Left lung (tissue), 4 donors: ENCODE measurements at regions not wholly inside any gene's neighbourhood (a gene's known extent, or its start where the extent isn't known, plus 50 kb on each side); places are given as distances from the start of the nearest gene placed in this dataset.

Experiments
- ATAC-seq: fragments of 200-7000 bp; cut with Tn5 transposase; one replicate; pipeline ENCODE4 v1.9.1; 2020; ENCODE audit warnings: moderate library complexity
- DNase-seq, 4 donors: peaks; one replicate each; pipeline ENCODE4 v3.0.0-alpha.2; 2013 to 2020
- H3K27ac ChIP-seq, 2 donors: fragments of 200-600 bp; sonication (generic) in 1 of 2; one replicate each; pipeline versions ENCODE4 v1.5.0 to v1.8.0; 2020 to 2021
- H3K27me3 ChIP-seq, 2 donors: fragments of 200-600 bp; sonication (generic) in 1 of 2; one replicate each; pipeline versions ENCODE4 v1.5.0 to v1.8.0; 2020 to 2021
- H3K36me3 ChIP-seq, 2 donors: fragments of 200-600 bp; sonication (generic) in 1 of 2; one replicate each; pipeline versions ENCODE4 v1.5.0 to v1.8.0; 2020 to 2021
- H3K4me1 ChIP-seq, 2 donors: fragments of 200-600 bp; one replicate each; pipeline ENCODE4 v1.8.0; 2021
- H3K4me3 ChIP-seq, 2 donors: fragments of 200-600 bp; sonication (generic) in 1 of 2; one replicate each; pipeline versions ENCODE4 v1.5.0 to v1.8.0; 2020 to 2021; ENCODE audit warnings: mild to moderate bottlenecking in 1 of 2
- H3K9me3 ChIP-seq, 2 donors: fragments of 200-600 bp; sonication (generic) in 1 of 2; one replicate each; pipeline versions ENCODE4 v1.5.0 to v1.8.0; 2020 to 2021
- intact Hi-C, 2 donors: fragments of 100-400 bp; cut with DNase I; formaldehyde crosslinking; loops; one replicate each; pipeline versions ENCODE4 v1.11.2 to v1.14.2; 2022
- TF ChIP-seq, protein P1 (sequence below), 2 donors: fragments of 200-600 bp; sonication (generic) in 1 of 2; IDR thresholded peaks; one replicate each; pipeline versions ENCODE4 v1.5.0 to v1.8.0; 2021; ENCODE audit warnings: antibody characterized with exemption in 2 of 2
- donor health status: DM: no; HTN: yes; CAD: no.
- donor health status: DM: no; HTN: no; CAD: no.

DNA sequence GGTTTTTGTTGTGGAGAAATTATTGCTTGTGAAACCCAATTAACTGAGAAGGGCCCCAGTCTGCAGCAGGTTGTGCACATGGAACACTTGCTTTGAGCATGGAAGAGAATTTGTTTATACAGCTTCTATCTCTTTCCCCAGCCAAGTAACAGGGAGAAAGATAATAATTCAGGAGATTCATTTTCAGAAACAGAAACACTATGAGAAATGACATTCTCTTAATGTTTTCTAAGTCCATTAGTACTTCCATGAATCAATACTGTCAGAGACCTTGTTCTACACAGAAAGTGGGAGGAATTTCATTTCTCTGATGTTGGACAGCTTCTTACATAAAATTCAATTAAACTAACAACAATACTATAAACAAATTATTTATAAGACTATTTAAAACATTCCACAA lies 446.3 kb downstream of the KLF12 start:
- ATAC-seq, result no peak
- no peaks in the 10 kb centered on the region for H3K27me3 ChIP-seq
- intact Hi-C loops, result no loop called here
- H3K9me3 ChIP-seq, result no peaks in the 10 kb centered on the region
- no peak for DNase-seq
- H3K27ac ChIP-seq, result no peak overlapping the region
- no peaks in the 10 kb centered on the region for H3K4me1 ChIP-seq
- H3K36me3 ChIP-seq, result no peaks in the 10 kb centered on the region
- H3K4me3 ChIP-seq, result no peak overlapping the region
- TF ChIP-seq, protein P1, sequence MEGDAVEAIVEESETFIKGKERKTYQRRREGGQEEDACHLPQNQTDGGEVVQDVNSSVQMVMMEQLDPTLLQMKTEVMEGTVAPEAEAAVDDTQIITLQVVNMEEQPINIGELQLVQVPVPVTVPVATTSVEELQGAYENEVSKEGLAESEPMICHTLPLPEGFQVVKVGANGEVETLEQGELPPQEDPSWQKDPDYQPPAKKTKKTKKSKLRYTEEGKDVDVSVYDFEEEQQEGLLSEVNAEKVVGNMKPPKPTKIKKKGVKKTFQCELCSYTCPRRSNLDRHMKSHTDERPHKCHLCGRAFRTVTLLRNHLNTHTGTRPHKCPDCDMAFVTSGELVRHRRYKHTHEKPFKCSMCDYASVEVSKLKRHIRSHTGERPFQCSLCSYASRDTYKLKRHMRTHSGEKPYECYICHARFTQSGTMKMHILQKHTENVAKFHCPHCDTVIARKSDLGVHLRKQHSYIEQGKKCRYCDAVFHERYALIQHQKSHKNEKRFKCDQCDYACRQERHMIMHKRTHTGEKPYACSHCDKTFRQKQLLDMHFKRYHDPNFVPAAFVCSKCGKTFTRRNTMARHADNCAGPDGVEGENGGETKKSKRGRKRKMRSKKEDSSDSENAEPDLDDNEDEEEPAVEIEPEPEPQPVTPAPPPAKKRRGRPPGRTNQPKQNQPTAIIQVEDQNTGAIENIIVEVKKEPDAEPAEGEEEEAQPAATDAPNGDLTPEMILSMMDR (IDR thresholded peaks at IDR 0.05), result no peak

DNA sequence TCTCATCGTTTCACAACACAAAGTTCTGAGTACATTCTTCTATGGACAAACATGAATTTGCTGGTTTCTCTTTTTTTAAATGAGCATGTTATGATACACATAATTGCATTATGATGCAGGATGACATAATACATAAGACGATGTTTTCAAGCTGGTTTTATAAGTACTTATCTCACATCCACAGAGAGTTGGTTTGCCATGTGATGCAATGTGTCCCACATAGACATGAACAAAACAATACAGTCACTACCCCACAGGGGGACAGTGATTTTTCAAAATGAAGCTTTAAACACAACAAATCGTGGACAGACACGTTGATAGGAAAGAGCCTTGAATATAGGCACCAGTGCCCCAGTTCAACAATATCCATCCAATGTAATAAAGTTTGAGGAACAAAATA lies 447.1 kb downstream of the KLF12 start:
- Histone ChIP-seq H3K36me3 (no peaks in the 10 kb centered on the region), H3K27ac (no peak overlapping the region), H3K27me3 (no peaks in the 10 kb centered on the region), H3K9me3 (no peaks in the 10 kb centered on the region), H3K4me3 (no peak overlapping the region), H3K4me1 (no peaks in the 10 kb centered on the region)
- intact Hi-C loops, result no loop called here
- DNase-seq, result no peak
- ATAC-seq, result no peak
- TF ChIP-seq, protein P1 (IDR thresholded peaks at IDR 0.05), result no peak

DNA sequence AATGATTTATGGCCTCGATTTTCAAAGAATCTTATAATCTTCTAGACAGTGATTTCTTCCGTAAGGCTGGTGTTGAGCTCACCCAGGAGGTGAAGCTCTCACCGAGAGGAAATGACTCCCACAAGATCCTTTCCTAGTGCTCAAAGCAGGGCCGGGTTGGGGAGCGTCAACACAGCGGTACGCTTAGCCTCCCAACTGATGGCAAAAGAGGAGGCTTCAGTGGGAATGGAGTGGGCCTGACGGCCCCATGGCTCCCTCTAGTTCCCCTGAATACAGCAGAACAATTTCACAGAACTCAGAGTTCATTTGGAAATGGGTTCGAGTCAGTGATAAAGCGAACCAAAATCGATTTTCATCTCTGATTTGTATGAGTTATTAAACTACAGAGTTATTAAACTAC lies 449.5 kb downstream of the KLF12 start:
- H3K27ac ChIP-seq, result no peak overlapping the region
- TF ChIP-seq, protein P1 (IDR thresholded peaks at IDR 0.05), result no peak
- H3K36me3 ChIP-seq, result no peaks in the 10 kb centered on the region
- DNase-seq (no peak), ATAC-seq (no peak)
- H3K4me3 ChIP-seq, result no peak overlapping the region
- intact Hi-C loops, result no loop called here
- H3K9me3 ChIP-seq, result no peaks in the 10 kb centered on the region
- no peaks in the 10 kb centered on the region for H3K4me1 ChIP-seq
- H3K27me3 ChIP-seq, result no peaks in the 10 kb centered on the region

DNA sequence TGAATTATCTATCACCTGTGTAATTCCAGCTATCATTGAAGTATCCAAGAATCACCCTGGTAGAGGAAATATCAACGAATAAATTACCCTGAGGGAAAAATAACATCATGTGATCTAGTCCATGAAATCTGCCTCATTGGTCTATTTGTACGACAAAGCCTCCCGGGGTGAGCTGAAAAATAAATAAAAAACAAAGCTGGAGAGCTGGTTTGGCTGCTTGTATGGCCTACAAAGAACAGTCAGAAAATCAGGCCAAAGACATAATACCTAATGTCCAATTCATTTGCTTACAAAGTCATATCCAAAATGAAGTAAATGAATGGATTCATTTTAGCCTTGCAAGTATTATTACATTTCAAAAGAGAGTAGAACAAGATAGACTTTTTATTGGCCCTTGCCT lies 449.9 kb downstream of the KLF12 start:
- H3K4me1 ChIP-seq, result no peaks in the 10 kb centered on the region
- no peaks in the 10 kb centered on the region for H3K9me3 ChIP-seq
- TF ChIP-seq, protein P1 (IDR thresholded peaks at IDR 0.05), result no peak
- no peak overlapping the region for H3K4me3 ChIP-seq
- H3K27me3 ChIP-seq, result no peaks in the 10 kb centered on the region
- H3K36me3 ChIP-seq, result no peaks in the 10 kb centered on the region
- ATAC-seq, result no peak
- H3K27ac ChIP-seq, result no peak overlapping the region
- DNase-seq, result no peak
- intact Hi-C loops, result no loop called here

DNA sequence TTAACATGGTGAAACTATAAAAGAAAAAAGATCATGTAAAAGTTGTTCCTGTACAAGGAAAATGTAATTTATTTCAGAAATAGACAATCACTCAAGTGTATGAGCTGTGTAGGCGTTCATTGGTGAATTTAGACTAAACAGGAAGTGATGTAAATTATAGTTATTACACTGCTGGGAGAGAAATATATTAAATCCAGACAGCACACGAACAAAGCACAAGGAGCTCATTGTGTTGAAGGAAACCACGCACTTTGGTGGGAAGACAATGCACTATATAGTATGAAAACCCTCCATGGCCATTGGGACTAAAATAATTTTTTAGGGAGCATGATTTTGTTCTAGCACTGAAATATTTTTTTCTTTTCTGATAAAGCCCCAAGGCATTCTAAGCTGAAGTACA lies 450.5 kb downstream of the KLF12 start:
- DNase-seq (no peak), ATAC-seq (no peak)
- Histone ChIP-seq H3K9me3 (no peaks in the 10 kb centered on the region), H3K4me3 (no peak overlapping the region), H3K27me3 (no peaks in the 10 kb centered on the region), H3K36me3 (no peaks in the 10 kb centered on the region), H3K4me1 (no peaks in the 10 kb centered on the region), H3K27ac (no peak overlapping the region)
- intact Hi-C loops, result no loop called here
- TF ChIP-seq, protein P1 (IDR thresholded peaks at IDR 0.05), result no peak
